GM21447 (cell line): ENCODE measurements at regions not wholly inside any gene's neighbourhood (a gene's known extent, or its start where the extent isn't known, plus 50 kb on each side); places are given as distances from the start of the nearest gene placed in this dataset.

Experiments used
- ATAC-seq: cut with Tn5 transposase; IDR thresholded peaks from one replicate; pipeline ENCODE4 v1.9.1; 2021; ENCODE audit not compliant: unreplicated experiment

DNA sequence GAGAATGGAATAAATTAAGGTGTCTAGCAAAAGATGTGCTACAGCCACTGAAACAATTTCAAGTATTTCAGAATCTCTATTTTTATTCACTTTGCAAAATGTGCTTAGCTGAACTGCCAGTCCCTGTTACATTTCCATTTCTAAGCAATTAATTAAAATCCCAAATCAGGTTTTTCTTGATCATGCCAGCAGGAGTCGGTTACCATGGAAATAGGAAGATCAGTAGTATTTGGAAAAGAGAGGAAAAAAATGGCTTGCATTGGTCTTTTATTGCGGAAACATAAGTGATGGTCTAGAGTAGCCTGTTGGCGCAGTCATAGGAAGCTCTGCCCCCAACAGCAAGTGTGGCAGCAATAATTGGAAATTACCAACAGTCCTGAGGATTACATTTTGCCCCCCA is 867.1 kb downstream of the GATA3 start:
- no peak for ATAC-seq

DNA sequence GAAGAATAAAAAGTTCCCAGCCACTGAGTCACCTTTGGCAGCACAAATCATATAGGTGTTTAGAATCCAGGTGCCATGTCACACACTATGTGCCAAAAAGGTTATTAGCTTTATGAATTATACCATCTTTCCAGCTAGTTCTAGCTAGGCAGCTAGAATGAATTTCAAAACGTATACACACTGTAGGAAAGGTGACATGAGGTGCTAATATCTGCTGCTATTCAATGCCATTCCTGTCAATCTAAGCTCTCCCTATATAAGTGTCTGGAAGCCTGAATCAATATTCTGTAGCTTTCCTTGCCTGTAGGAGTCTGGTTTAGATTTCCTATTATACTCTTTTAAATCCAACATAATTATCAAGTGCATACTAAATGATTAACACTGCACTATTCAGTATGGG is 868.6 kb downstream of the GATA3 start:
- no peak for ATAC-seq

GRCh38 chr10:8927705-8928104 is 873.2 kb downstream of the GATA3 start:
- no peak for ATAC-seq

DNA sequence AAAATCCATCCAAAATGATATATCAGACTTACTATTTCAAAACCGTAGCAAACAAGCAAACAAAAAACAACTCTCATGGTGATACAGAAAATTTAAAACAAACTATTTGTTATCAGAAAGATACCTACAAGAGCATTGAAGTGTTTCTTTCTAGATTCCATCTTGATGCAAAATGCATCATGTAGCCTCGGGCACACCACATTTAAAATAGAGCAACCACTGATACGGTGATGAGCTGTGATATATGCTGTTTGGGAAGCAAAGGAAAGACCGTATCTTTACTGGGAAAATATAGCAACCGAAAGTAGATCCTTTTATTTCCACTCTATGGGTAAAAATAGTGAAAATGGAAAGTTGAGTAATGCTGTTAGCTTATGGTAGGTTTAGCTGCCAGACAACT is 892.0 kb downstream of the GATA3 start:
- ATAC-seq: no peak

GRCh38 chr10:8950978-8951377 is 896.5 kb downstream of the GATA3 start:
- ATAC-seq: no peak

DNA sequence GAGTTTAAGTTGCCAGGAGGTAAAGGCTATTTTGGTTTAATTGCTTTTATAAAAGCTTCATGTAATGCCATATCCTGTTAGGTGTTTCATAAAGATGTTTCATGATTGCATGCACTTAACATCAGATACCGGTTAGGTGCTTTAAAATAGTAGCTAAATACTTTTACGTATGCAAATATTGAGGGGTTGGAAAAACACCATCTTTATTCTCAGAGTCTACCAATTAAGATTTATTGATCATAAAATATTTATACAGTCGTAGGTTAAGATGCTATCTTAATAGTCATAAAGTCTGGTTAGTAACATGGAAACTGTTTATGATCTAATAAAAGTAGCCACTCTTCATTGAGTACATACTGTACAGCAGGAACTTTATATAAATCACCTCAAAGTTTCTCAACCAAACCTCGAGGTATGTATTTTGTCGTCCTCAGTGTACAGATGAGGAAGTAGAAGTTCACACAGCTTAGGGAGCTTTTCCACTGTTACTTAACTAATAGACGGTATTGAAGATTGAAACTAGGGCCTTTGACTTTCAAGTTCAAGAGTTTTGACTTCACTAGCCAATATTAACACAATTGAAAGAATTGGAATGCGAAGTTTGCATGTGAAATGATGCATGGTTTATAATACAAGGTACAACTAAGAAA is 897.1 kb downstream of the GATA3 start:
- no peak for ATAC-seq

- no peak for ATAC-seq
Observed at GRCh38 chr10:8956400-8956799, 901.9 kb downstream of the GATA3 start.

- ATAC-seq: no peak
Observed at GRCh38 chr10:8962249-8962648, 907.8 kb downstream of the GATA3 start.

GRCh38 chr10:8967061-8967460 is 912.6 kb downstream of the GATA3 start:
- no peak for ATAC-seq

GRCh38 chr10:8969853-8970252 is 915.4 kb downstream of the GATA3 start:
- ATAC-seq: no peak

DNA sequence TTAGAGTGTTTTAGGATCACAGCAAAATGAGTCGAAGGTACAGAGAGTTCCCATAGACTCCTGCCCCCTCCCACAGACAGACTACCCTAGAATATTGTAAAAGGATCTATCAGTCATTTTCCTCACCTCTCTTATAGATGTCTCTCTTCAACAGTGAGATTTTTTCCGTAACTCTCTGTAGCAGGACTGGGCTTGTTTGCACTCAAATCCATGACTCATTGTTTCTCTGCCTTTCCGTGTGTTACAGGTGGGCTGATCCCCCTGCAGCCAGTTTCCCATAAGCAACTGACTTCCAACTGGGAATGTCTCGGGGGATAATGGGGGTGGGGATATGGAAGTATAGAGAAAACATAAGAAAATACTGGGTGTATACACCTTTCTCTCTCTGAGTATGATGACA is 921.0 kb downstream of the GATA3 start:
- no peak for ATAC-seq

GRCh38 chr10:8978100-8978499 is 923.6 kb downstream of the GATA3 start:
- ATAC-seq: no peak

DNA sequence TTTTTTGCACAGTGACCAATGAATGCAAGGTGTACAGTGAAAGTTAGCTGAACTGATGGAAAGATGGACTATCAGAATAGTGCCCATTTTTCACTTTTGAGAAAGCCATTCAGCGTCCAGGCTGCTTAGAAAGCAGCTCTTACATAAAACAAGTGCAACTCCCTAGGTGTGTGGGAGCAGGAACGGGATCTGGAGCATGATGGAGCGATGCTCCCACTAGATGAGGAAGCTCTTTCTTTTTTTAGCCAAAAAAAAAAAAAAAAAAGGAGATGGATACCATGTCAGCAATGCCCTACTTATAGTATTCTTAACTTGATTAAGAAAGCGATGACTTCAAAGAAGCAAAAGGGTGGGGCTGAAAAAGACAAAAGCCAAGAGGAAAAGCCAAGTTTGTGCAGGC is 925.5 kb downstream of the GATA3 start:
- no peak for ATAC-seq

DNA sequence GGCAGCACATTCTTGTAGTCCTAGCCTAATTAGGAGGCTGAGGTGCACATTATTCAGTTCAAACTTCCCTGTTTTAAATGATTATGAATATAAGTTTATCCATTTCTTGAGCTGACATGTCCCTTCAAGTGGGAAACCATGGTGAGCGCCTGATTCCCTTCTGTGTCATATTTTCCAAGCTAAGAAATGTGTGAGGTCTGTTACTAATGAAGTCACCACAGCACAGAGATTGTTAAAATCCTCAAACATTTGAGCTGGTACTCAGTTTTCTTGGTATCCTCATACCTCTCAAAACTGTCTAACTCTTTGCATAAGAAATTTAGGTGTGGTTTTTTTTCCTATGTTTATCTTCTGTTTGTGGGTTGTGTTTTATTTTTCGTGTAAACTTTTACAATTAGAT is 926.8 kb downstream of the GATA3 start:
- no peak for ATAC-seq

- ATAC-seq: no peak
Observed at GRCh38 chr10:8985651-8986050, 931.2 kb downstream of the GATA3 start.

DNA sequence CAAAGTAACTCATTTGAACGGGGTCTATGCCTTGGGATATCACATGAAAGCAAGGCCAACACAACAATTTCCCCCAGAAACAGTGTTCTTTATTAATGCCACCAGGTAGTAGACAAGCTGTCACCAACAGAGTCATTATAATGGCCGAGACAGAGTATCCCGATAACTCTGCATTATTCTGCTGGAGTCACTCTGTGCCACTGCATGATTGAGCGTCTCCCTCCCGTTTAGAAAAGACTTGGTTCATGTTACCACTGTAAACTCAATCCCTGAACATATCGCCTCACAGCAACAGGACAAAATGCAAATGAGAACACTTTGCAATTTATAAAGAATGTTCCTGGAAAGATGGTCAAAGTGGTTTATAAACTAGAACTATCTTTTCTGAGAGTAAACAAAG is 932.5 kb downstream of the GATA3 start:
- ATAC-seq: no peak

- no peak for ATAC-seq
Observed at GRCh38 chr10:8987712-8988111, 933.2 kb downstream of the GATA3 start.

- no peak for ATAC-seq
Observed at GRCh38 chr10:8990280-8990987, 935.9 kb downstream of the GATA3 start.

DNA sequence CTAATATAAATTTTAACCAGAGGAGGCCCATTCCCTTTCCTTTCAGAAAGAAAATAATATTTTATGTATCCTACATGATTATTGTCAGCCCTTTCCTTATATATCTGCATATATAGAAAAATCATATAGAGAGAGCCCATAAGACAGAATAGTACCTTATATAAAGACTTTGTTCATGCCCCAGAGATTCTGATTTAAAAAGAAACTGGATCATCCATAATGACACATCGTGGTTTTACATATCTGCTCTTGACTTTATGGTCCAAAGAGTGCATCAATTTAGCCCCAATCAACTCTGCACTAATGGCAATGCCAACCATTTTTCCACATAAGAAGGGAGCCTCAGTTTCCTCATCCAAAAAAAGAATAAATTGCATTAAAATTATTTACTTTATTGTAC is 937.5 kb downstream of the GATA3 start:
- no peak for ATAC-seq

GRCh38 chr10:8993864-8994263 is 939.4 kb downstream of the GATA3 start:
- no peak for ATAC-seq

GRCh38 chr10:8998751-8999150 is 944.3 kb downstream of the GATA3 start:
- ATAC-seq: no peak

GRCh38 chr10:9003122-9003521 is 948.6 kb downstream of the GATA3 start:
- no peak for ATAC-seq

DNA sequence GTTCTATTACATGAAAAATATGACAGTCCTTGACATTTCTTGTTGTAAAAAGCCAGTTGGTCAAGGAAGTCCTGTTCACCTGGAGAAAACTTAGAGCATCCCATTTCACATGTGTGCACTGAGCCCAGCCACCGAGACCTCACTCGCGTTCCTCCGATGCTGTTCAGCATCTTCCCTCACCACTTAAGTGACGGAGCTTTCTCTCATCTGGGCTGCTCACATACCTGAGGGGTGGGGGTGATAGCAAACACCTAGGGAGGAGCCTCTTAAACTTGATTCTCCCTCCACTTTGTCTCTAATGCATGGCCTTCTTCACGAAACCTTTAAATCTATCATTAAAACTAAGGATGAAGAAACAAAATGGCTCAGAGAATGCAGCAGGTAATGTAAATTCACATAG is 950.2 kb downstream of the GATA3 start:
- ATAC-seq: no peak
